MV-4-11 (cell line): ENCODE measurements at regions not wholly inside any gene's neighbourhood (a gene's known extent, or its start where the extent isn't known, plus 50 kb on each side); places are given as distances from the start of the nearest gene placed in this dataset.

Experiments
- DNase-seq: peaks from one replicate; lab custom pipeline; 2025; lab: John Stamatoyannopoulos, UW

DNA sequence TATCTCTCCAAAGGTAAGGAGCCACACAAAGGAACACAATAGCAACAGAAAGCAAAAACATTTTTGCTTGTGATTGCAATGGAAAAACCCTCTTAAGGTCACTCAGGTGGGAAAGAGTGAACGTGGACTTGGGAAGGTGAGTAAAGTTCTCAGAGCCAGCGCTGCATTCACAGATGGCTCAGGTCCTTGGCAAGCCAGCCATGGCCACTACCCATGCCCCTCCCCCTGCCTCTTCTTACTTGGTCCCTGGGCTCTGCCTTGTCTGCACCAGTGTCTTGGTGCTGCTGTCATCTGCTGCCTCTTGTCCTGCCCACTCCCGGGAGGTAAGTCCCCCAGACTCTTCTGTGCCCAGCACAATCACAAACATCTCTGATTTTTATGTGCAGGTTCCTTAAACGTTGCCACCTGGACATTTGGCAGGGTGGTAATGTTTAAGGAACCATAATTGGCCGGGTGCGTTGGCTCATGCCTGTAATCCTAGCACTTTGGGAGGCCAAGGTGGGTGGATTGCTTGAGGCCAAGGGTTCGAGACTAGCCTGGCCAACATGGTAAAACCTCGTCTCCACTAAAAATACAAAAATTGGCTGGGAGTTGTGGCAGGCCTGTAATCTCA is 74.6 kb downstream of the FEM1C start:
- no peak for DNase-seq

GRCh38 chr5:115467628-115468027 is 76.9 kb downstream of the FEM1C start:
- DNase-seq: no peak

GRCh38 chr5:115465431-115465830 is 79.1 kb downstream of the FEM1C start:
- no peak for DNase-seq

DNA sequence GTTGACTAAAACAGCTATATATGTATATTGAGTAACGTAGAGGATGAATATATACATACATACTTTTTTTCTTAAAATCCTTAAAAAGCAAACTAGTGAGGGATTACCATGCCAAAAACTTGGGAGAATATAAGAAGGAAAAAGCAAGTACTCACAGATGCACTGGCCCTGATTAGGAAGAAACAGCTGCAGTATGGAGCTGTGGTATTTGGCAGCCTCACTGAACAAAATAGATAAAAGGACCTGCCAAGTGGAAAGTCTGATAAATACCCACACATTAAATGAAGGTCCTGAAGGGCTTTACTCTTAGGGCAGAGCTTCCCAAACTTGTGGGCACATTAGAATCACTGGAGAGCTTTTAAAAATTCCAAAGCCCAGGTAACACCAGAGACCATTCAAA is 80.6 kb downstream of the FEM1C start:
- no peak for DNase-seq

DNA sequence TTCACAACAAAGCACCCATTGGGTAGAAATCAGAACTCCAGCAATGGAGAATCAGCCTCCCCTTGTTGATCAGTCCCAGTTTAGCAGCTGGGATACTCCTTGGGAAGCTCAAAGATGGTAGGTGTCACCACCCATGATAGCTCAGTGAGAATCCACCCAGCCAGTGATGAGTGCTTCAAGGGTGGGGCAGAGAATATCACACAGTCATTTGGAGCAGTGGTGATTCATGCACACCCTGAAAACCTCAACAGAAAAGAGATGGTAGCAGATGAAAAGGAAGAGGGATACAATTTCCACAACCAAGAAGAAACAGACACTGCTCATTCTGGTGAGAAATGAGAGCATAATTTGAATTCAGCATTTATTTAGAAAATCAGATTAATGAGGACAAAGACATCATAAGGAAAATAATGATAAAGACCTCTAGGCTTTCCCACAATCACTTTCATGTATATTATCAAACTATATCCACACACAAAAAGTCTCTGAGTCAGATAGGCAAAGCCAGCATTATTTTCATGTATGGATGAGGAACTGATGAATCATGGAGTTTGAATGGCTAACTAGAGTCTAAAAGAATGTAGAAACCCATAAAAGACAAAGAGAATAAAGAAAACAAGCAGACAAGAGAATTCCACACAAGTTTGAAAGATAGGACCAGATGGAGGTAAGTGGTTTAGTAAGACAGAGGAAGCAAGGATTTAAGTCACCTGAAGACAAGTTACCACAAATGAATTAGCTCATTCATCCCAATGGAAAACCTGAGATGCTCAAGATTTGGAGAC is 82.9 kb downstream of the FEM1C start:
- DNase-seq: peak; percentile 17

GRCh38 chr5:115461093-115461492 is 83.5 kb downstream of the FEM1C start:
- DNase-seq: no peak

DNA sequence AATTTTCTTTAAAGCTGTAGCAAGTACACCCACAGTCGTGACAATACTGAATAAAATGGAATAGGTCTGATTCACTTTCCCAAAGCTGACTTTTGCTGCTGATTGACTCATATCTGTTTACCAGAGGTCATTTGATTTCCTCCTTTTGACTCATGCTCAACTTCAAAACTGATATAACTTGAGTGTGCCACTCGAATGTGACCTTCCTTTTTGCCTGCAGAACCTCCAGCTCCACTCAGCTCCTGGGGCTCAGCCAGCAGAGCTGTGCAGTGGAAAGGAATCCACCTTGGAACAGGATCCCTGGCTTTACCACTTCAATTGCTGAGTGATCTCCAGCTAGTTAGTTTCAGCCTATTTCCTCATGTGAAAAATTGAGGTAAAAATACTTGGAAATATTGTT is 84.1 kb downstream of the FEM1C start:
- peak; percentile 64 for DNase-seq

GRCh38 chr5:115459855-115460341 is 84.7 kb downstream of the FEM1C start:
- DNase-seq: no peak

GRCh38 chr5:115458416-115458815 is 86.2 kb downstream of the FEM1C start:
- DNase-seq: no peak

GRCh38 chr5:115458003-115458409 is 86.6 kb downstream of the FEM1C start:
- DNase-seq: no peak

GRCh38 chr5:115457571-115457970 is 87.0 kb downstream of the FEM1C start:
- no peak for DNase-seq

- DNase-seq: no peak
Observed at GRCh38 chr5:115456539-115457040, 88.0 kb downstream of the FEM1C start.

- no peak for DNase-seq
Observed at GRCh38 chr5:115456056-115456455, 88.5 kb downstream of the FEM1C start.

GRCh38 chr5:115455301-115455707 is 89.3 kb downstream of the FEM1C start:
- peak; percentile 60 for DNase-seq

- DNase-seq: no peak
Observed at GRCh38 chr5:115453391-115454095, 91.0 kb downstream of the FEM1C start.

DNA sequence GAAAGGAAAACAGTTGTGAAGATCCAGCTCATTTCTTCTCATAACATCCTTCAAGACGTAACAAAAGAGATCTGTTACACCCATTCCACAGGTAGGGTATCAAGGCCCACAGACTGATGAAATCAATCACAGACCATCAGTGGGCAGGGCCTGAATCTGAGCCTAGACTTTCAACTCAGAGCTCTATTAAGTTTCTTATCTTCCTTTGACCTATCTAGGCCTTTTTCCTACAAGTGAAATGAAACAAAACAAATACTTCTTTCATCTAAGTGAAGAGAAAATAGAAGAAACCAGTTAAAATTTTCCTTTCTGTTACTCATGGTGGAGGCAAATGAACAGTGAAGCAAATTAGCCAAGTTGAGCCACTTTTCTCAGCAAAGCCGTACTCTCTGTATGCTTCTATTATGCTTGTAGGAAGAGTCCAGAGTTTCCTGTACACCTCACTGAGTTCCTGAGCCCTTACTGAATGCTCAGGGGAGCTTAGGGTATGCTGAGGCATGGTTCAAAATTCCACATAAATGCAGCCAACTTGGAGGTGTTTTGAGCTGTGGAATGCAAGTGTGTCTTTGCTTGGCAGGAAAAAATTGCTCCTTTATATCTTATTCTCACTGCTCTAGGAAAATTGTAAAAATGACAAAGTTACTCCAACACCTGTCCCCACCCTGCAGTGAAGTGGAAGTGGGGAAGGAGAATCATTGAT is 91.9 kb downstream of the FEM1C start:
- DNase-seq: no peak

DNA sequence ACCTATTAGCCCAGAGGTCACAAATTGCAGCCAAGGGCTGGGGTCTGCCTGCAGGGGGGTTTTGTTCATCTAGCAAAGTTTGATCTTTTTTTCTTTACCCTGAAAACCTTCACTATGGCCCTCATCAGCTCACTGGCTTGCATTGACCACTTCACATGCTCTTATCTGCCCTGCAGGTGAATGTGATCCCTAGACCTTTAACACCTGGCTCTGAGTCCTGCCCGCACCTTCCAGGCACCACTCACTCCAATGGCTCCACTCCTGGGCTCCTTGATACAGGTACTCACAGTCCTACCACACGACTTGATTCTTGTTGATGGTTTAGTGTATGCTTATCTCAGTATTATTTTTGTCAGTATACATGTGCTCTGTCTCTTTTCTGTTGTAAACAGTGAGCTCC is 92.5 kb downstream of the FEM1C start:
- no peak for DNase-seq

DNA sequence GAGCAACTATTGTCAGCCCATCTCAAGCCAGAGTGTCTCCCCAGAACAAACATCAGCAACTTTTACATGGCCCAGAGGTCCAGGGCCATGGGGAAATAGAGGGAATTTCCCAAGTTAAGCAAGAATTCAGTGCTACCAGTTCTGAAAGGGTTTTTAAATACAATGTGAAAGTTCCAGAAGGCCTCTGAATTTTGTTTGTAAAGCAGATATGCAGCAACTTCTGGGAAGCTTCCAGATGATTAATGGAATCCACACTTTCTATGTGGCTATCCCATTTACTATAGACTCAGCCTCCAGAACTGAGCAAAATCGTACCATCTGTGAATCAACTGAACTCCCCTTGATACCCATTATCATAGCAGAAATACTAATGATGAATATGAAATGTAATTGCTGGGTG is 93.8 kb downstream of the FEM1C start:
- no peak for DNase-seq

DNA sequence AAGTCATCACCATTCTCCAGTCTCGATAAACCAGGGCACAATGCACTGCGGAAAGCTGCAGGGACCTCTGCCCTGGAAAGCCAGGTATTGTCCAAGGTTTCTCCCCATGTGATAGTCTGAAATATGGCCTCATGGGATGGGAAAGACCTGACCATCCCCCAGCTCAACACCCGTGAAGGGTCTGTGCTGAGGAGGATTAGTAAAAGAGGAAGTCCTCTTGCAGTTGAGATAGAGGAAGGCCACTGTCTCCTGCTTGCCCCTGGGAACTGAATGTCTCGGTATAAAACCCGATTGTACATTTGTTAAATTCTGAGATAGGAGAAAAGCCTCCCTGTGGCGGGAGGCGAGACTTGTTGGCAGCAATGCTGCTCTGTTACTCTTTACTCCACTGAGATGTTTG is 95.9 kb downstream of the FEM1C start:
- peak; percentile 60 for DNase-seq

DNA sequence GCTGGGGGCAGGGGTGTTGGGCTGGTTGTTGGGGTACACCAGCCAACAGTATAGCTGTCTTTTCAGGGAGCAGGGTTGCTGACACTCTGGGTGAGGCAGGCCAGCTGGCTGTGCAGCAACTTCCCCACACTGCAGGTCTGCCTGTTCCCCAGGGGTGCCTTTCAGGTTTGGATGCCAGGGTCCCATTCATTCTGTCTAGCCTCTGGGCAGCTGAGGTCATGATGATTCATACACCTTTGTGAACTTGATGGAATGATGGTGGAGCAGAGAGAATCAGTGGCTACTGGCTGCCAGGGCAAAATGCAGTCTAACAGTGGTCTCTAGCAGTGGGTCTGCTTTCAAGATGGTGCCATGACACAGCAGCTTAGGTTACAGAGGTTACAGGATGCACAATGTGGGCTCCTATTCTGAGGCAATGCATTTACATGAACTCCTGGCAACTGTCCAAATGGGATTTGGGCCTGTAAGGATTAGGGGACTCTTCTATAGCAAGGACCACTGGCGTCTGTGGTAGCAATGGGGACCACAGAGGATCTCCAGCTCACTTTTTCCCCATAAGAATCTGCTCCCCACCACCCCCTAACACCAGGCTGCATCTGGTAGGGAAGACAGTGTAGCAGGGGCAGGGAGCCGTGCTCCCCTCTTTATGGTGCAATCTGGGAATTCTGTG is 103.7 kb downstream of the FEM1C start:
- DNase-seq: no peak

- no peak for DNase-seq
Observed at GRCh38 chr5:115439639-115440038, 104.9 kb downstream of the FEM1C start.

GRCh38 chr5:115439042-115439441 is 105.5 kb downstream of the FEM1C start:
- no peak for DNase-seq
